ENCODE measurements at regions not wholly inside any gene's neighbourhood (a gene's known extent, or its start where the extent isn't known, plus 50 kb on each side); places are given as distances from the start of the nearest gene placed in this dataset.
"Not testable (repeated sequence)": the region's sequence is repeated elsewhere in the genome, so short reads cannot be mapped to it uniquely, and the experiment has no call there.

DNA sequence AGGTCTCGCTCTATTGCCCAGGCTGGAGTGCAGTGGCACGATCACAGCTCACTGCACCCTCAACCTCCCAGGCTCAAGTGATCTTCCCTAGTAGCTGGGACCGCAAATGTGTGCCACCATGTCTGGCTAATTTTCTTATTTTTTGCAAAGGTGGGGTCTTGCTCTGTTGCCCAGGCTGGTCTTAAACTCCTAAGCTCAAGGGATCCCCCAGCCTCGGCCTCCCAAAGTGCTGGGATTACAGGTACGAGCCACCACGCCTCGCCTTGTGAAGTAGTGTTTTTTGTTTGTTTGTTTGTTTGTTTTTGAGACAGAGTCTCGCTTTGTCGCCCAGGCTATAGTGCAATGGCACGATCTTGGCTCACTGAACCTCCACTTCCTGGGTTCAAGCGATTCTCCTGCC, 125.5 kb downstream of the HAUS1 start:
- not testable (repeated sequence) for DNase-seq

DNA sequence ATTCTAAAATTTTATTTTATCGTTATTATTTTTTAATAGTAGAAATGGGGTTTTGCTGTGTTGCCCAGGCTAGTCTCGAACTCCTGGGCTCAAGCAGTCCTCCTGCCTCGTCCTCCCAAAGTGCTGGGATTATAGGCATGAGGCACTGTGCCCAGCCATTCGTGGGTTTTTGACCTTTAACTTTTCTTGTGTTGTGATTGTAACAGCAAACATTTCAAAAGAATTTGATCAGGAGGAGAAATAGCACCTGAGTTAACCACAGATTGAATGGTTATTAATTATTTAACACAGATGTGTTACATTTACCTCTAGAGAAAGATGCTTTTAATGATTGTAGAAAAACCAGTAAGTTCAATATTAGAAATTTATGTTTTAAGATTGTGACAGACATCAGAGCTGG, 132.0 kb downstream of the HAUS1 start:
- DNase-seq: no peak

DNA sequence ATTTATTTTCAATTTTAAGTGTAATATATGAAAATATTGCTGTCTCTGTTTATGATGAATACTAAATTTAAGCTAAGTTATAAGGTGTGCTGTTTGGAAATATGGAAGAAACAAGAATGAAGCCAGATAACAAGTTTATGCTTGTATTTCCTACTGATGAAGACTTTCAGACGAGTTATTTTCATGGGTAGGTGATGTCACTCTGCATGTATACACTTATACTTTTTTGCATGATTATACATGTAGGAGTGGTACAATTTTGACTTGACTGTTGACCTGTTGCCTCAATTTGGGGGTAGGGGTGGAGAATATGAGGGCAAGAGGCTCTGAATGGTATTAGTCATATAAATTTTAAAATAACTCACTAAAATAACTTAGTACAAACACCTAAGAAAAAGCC, 133.7 kb downstream of the HAUS1 start:
- no peak for DNase-seq

DNA sequence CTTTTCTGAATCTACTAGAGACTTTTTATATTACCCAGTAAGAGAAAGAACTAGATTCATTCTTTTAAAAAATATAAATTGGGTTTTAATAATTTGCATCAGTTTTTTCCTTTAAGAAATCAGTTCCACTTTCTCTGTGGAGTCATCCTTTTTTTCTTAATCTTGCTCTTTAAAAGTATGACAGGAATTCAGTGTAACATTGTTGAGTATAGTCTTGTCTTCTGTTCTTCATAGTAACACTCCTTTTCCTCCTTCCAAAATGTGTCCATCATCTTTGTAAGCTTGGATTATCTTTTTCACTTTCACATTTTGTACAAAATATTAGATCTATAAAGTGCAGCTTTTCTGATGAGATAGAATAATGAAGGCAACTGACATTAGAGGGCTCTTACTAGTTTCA, 135.4 kb downstream of the HAUS1 start:
- no peak for DNase-seq

DNA sequence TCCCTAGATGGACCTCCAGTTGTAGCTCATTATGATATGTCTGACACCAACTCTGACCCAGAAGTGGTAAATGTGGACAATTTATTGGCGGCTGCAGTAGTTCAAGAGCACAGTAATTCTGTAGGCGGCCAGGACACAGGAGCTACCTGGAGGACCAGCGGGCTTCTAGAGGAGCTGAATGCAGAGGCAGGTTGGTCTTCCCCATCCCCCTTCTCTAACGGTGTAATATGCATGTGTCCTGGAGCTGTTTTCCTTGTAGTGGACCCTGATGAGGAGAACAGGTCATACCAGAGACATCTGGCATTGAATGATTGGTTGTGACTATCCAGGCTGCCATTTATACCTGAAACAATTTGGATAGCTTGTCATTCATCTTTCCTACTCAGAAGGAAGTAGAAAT, 135.8 kb downstream of the HAUS1 start:
- DNase-seq: no peak

DNA sequence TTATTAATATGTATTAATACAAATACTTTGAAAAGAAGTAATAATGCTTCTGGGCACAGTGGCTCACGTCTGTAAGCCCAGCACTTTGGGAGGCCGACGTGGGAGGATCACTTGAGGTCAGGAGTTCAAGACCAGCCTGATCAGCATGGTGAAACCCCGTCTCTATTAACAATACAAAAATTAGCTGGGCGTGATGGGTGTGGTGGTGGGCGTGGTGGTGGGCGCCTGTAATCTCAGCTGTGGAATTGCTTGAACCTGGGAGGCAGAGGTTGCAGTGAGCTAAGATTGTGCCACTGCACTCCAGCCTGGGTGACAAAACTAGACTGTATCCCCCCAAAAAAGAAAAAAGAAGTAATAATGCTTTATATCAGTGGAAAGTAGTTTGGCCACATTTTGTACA, 137.2 kb downstream of the HAUS1 start:
- not testable (repeated sequence) for DNase-seq

DNA sequence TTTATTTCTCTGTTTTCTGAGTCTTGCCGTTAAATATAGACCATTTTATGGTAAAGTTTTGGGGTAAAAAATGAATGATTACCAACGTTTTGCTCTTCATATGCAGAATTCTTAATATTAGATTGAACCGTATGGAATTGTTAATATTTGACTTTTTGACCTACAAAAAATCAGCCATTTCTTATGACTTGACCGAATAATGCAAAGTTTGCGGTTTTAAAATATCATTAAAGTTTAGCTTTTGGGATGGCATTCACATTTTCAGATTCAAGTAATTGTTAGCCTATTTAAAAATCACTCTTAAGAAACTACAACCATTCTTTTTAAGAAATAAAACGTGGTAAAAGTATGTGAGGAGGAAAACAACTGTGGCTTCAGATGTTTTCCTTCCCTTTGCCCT, 138.0 kb downstream of the HAUS1 start:
- no peak for DNase-seq

DNA sequence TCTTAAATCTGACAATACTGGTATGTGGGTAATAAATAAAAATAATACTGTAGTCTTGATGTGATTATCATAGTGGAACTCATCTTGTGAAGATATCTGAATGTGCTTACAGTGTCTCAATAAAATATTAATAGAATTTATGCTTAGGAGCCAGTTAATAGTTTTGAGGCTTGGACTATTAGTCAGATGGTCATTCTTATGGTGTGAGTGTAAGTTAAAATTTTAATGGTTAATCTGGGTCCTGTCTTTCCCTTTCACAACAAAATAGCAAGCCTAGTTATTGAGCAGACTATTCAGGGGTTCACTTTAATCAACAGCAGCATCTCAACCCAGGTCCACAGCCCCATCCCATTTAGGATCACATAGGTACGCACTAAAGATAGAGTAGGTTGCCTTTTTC, 138.9 kb downstream of the HAUS1 start:
- no peak for DNase-seq

DNA sequence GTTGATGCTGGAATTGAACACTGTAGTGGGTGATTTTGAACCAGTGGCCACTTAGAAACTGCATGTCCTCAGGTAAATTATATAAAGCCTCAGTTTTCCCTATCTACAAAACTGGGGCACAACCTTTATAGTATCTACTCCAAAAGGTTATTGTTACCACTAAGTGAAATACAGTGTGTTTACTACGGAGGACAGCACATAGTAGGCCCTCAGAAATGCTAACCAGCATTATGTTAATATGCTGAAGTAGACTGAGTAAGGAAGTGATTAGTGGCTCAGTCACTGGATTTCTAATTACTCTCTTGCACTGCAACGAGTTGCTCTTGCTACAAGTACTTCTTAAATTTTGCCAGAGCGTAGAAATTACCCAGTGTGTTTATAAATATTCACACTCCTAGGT, 139.5 kb downstream of the HAUS1 start:
- DNase-seq: no peak

DNA sequence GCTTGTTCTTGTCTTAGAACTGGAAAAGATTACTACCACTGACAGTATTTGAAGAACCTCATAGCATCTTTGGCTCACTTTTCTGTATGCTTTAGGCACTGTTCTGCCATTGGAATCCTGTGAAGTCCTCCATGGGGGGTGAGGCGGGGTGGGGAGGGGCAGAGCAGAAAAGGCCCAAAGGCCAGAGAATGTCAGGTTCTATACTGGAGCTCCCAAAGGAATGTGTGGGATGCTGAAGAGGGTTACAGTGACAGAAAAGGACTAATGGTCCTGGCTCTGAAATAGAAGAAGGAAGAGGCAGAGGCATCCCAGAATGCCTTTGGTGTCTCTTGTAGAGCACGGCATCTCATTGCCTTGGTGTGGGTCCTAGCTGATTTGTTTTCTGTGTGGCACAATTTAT, 141.9 kb downstream of the HAUS1 start:
- DNase-seq: no peak

DNA sequence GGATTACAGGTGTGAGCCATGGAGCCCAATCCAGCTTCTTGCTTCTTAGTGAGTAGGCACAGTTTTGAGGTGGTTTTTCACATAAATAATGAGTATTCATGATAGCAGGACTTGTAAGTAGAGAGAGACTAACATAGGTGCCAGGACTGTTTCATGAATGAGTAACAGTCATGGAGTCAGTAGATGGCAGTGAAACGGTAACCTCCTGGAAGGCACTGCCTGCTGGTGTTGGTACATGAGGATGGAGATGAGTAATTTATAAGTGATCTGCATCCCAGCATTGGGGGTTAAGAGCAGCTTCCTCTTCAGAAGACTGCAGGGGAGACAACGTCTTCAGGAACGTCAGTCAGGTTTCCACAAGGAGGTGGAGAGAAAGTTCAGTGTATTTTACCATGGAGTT, 143.8 kb downstream of the HAUS1 start:
- no peak for DNase-seq

DNA sequence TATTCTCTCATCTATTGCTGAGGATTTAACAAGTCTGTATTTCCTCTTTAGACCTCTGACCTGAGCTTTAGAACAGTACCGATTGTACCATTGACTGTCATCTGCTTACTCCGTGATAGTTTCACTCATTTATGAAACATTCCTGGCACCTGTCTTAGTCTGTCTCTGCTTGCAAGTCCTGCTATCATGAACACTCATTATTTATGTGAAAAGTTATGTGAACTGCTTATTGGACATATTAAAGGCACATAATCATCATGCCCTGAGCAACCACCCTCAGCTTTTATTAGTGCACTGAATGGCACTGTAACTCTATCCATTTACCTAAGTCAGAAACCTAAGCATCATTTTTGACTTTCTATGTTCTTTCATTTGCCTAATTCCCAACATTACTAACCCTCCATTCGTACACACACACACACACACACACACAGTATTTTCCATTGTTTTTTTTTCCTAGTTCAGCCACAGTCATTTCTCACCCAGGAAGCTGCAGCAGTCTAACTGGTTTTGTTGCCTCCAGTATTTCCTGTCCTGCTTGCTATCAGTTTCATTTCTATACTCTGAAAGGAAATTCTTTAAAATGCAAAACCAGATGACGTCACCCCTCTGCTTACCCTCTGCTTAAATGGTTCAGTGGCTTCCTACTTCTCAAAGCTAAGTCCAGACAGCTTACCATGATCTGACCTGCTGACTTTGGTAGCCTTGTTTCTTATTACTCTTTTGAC, 146.1 kb downstream of the HAUS1 start:
- no peak for DNase-seq

DNA sequence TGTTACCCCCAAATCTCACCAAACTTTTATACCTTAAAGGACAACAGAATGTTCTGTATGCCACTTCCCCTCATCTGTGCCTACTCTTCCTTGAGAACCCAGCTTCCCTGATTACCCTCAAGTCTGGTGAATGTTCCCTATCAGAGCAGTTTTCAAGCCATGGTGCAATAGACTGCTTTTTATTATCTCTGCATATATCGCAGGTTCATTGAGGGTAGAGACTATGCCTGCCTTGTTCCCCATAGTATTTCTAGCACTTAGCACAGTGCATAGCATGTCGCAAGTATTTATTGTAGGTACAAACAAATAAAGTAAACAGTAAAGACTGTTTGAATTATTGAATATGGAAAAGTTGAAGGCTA, 146.6 kb downstream of the HAUS1 start:
- DNase-seq: no peak

DNA sequence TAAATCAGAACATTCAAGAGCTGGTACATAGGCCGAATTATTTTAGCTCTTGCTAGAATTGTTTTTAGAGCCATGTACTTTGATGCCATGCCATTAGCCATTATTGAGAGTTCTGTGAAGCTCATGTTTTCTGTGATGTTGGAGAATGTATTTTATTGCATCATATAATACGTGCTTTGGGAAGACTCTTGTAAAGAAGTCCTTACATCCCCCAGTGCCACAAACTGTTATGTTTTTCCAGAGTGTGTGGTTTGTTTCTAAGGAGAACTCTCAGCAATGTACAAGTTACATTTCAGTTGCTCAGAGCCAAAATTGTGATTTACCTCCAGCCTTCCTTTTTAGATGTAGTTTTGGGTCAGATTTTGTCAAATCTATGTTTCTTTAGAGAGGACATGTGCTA, 148.6 kb downstream of the HAUS1 start:
- no peak for DNase-seq

DNA sequence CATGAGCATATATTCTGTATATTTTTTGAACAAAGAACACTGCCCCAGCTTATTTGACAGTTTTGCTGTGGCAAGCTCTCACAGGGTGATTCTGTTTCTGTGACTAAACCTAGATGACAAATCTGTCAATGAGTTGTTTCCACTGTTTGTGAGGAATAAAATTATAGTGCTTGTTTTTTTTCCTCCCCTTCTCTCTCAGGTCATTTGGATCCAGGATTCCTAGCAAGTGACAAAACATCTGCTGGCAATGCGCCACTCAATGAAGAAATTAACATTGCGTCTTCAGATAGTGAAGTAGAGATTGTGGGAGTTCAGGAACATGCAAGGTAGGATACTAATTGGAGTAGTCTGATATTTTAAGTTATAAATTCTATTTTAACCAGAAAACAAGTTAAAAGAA, 149.3 kb downstream of the HAUS1 start:
- DNase-seq: no peak

DNA sequence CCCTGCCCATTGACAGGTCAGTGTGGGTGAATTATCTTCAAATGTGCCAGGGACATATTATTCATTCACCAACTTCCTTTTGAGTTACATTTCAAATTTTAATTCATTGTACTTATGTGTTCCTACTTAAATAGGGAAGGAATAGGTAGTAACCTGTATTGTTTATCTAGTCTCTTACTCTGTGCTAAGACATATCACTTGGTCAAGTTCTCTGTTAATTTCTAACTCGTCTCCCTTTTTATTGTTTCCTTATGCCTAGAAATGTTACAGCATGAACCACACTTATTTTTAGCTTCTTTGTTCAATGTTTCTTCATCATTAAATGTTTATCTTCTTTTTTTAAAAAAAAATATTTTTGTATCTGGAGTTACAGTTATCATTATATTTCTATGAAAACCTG, 151.9 kb downstream of the HAUS1 start:
- no peak for DNase-seq

DNA sequence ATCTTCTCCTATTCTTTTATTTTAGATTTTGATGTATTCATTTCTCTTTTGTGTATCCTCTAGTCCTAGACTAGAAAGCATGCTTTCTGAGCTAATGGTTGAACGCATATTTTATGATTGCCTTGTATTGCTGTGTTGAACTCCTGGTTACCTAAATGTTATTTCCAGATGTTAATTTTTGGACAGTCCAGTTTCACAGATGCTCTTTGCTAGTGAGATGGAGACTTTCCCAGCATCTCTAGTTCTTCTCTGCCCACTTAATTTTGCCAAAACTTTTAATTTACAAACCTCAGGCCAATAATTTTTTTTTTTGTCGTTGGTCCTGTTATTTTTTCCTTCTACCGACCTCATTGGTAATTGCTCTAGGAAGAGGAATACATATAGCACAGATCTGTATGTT, 153.2 kb downstream of the HAUS1 start:
- no peak for DNase-seq

DNA sequence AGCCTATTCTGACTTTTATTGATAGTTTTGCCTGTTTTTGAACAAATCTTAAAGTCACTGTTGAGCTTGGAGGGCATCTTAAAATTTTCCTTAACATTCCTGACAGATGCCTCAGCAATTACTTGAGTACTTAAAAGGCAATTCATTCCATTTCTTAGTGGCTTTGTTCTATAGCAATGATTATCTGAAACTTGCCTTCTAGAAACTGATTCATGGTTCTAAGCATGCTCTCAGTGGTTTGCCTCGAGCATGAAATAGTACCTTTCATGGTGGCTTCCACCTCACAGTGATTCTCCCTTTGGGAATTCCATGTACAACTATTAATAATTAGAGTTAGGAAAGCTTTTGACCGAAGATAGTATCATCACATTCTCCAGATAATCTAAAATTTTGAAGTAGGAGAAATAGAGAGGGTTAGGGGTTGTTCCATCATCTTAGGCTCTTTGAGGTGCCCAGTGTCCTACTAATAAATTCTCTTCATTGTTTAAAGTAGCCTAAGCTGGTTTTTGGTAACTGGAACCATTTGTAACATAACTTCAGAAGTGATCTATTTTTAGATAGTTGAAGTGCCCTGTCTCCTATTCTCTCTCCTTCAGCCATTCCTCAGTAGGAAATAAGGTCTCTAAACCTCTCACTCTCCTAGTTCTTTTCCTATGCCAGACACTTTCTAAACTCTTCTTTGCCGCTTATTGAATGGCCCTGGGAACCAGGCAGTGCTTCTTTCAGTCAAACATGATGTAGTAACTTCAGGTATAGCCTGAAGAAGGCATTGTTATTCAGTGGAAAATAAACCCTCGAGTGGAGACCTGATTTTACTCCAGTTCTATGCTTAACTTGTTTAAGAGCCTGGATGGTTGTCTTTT, 156.1 kb downstream of the HAUS1 start:
- no peak for DNase-seq

DNA sequence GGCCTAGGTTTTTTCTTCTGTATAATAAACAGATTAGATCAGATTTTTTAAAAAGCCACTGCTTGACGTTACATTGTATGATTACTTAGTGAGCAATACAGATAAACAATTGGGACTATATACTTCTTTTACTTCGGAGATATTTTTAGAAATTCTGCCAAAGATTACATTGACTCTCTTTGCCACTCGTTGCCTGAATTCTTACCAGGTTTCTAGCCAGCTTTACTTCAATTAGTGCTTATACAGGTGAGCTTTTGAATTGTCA, 156.6 kb downstream of the HAUS1 start:
- no peak for DNase-seq

DNA sequence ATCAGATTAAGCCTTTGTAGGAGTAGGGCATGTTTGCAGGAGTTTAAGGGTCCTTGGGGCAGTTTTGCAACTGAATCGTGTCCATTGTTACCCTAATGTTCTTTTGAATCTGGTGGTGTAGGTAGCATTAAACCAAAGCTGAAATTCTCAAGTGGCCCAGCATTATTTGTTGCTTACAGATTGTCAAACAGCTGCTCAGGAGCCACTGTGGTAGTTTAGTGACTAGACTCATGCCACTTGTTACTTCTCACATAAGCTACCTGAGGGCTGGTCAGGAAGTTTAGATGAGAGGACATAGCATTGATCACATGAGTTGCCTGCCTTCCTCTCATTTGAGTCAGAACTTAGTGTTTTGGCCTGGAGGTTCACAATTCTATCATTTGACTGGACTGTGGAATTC, 157.6 kb downstream of the HAUS1 start:
- DNase-seq: no peak

DNA sequence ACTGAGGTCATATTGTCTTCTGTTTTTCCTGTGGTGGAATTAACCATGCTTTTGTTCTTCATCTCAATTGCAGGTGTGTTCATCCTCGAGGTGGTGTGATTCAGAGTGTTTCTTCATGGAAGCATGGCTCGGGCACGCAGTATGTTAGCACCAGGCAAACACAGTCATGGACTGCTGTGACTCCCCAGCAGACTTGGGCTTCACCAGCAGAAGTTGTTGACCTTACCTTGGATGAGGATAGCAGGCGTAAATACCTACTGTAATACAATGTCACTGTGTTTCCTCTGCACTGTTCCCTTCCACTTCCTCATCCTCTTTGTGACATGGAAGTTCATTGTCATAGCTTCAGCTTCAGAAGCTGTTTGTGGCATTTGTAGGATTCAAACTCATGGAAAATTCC, 158.7 kb downstream of the HAUS1 start:
- DNase-seq: no peak

DNA sequence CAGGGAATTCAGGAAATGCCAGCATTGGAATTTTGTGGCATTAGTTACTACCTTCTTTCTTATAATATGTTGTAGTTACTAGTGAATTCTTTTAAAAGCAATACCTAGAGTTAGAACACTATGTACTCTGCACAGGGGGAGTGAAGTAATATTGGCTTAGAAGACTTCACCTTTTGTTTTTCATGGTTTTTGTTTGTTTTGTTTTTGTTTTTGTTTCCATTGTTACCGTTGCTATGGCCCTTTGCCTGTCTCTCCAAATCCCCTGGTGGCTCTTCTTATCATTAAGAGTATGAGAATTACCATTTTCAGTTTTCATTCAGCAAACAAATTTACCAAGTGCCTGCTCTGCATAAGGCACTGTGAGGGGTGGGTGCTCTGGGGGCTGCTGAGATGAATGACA, 160.1 kb downstream of the HAUS1 start:
- DNase-seq: no peak

DNA sequence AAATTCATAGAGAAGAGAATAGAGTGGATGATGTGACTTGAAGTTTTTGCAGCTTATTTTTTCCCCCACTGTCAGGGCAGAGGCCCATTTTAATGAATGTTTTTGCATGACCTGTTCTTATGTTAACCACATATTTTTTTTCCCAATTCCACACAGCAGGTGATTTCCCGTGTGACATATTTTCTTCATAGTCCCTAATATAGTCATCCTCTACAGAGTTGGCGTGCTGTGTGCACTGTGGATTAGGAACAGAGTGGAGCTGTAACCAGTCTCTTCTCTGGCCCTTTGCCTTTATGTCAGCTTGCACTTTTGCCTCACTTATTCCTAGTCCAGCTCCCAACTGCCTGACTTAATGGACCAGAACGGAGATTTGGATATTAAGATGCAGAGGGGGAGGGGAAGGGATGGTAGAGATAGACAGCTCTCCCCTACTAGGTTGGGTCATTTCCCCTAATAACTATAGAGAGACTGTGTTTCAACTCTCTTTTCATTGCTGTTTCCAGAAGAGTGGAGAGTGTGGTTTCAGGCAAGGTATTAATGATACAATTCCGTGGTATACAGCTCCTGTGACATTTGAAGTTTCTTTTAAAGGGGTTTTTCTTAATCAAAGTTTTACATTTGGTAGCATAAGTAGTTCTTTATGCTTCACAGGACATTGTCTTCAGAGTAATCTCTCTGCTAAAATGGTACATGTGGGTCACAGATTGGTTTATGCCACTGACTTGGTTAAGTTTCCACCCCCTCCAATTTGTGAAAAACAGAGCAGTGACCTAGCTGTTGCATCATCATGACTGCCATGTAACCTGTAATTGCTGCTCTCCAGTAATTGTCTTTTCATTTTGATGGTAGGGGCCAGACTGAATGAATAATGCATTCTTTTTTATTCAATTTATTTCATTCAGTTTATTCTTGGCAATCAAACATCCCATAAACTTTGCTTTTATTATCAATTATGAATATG, 161.3 kb downstream of the HAUS1 start:
- DNase-seq: no peak

DNA sequence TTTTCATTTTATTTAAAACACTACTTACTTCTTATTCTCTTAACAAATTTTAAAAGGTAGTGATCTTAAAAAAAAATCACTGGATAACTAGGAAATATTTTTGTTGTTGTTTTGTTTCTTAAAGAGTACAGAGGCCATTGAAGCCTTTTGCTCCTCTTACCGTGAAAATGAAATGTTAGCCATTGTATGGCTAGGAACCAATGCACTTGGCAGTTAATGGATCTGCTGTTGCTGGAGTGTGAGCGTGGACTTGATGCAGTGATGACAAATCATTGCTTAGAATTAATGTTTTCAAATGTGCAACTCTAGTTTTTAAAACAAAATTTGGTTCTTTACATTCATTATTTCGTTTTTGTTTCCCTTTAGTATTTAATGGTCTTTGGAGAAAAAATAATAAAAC, 162.3 kb downstream of the HAUS1 start:
- DNase-seq: no peak

Data from SHP77 (cell line).